A549 (cell line): ENCODE measurements at regions not wholly inside any gene's neighbourhood (a gene's known extent, or its start where the extent isn't known, plus 50 kb on each side); places are given as distances from the start of the nearest gene placed in this dataset.

ENCODE experiments used
- CTCF ChIP-seq: fragments of >200 bp; sonication (Bioruptor Twin); formaldehyde crosslinking; IDR thresholded peaks from 3 replicates; pipeline ENCODE4 v1.5.1; 2016
- EP300 ChIP-seq, 2 experiments: fragments of >200 bp; sonication (Bioruptor Twin); formaldehyde crosslinking; IDR thresholded peaks; 2 replicates in 1 of 2; 3 replicates in 1 of 2; pipeline ENCODE4 v1.6.1; 2016 to 2017
- KDM1A ChIP-seq: fragments of 200-600 bp; sonication (generic); IDR thresholded peaks from 2 replicates; pipeline ENCODE4 v1.6.1; 2016; ENCODE audit warnings: low read depth, mild to moderate bottlenecking
- MAX ChIP-seq: IDR thresholded peaks from 2 replicates; pipeline ENCODE4 v1.6.1; 2012
- POLR2A ChIP-seq: IDR thresholded peaks from 2 replicates; pipeline ENCODE4 v1.6.1; 2012; ENCODE audit warnings: mild to moderate bottlenecking, low read length
- ZNF302 ChIP-seq: fragments of 250-450 bp; sonication (Bioruptor Pico); IDR thresholded peaks from 2 replicates; pipeline ENCODE4 v1.9.0; 2021; ENCODE audit warnings: inconsistent platforms, mild to moderate bottlenecking, moderate library complexity

- TF ChIP-seq MAX (no peak), CTCF (no peak), POLR2A (no peak), EP300 (IDR thresholded peaks at IDR 0.05) (no peak), KDM1A (no peak), ZNF302 (no peak)
Observed at GRCh38 chr16:48949636-48950035, 332.0 kb downstream of the CBLN1 start.
